Parathyroid adenoma (tissue), 2 donors: ENCODE measurements at regions not wholly inside any gene's neighbourhood (a gene's known extent, or its start where the extent isn't known, plus 50 kb on each side); places are given as distances from the start of the nearest gene placed in this dataset.
A peak's percentile ranks its signal among the peaks of the same experiment; 100 is the strongest.

ENCODE experiments used
- H2AFZ ChIP-seq: fragments of 300-600 bp; sonication (generic); one replicate; pipeline ENCODE4 v1.7.0; 2017; ENCODE audit warnings: antibody characterized with exemption, mild to moderate bottlenecking
- H3K27ac ChIP-seq: fragments of 300-600 bp; sonication (generic); one replicate; pipeline ENCODE4 v1.7.0; 2017
- H3K27me3 ChIP-seq: fragments of 300-600 bp; sonication (generic); one replicate; pipeline ENCODE4 v1.7.0; 2017; ENCODE audit warnings: low read length; ENCODE audit not compliant: control insufficient read depth, insufficient read depth
- H3K36me3 ChIP-seq: fragments of 300-600 bp; sonication (generic); one replicate; pipeline ENCODE4 v1.7.0; 2017; ENCODE audit warnings: low read length; ENCODE audit not compliant: control insufficient read depth, insufficient read depth
- H3K4me1 ChIP-seq: fragments of 300-600 bp; sonication (generic); one replicate; pipeline ENCODE4 v1.7.0; 2017; ENCODE audit warnings: control low read depth
- H3K4me2 ChIP-seq: fragments of 300-600 bp; sonication (generic); one replicate; pipeline ENCODE4 v1.7.0; 2017; ENCODE audit warnings: low read length
- H3K4me3 ChIP-seq: fragments of 300-600 bp; sonication (generic); one replicate; pipeline ENCODE4 v1.7.0; 2017; ENCODE audit warnings: low read depth, low read length
- H3K79me2 ChIP-seq: fragments of 300-600 bp; sonication (generic); one replicate; pipeline ENCODE4 v1.7.0; 2017; ENCODE audit warnings: control low read depth
- H3K9ac ChIP-seq: fragments of 300-600 bp; sonication (generic); one replicate; pipeline ENCODE4 v1.7.0; 2017; ENCODE audit warnings: mild to moderate bottlenecking
- H3K9me3 ChIP-seq: fragments of 300-600 bp; sonication (generic); one replicate; pipeline ENCODE4 v1.7.0; 2017; ENCODE audit warnings: low read length; ENCODE audit not compliant: control insufficient read depth
- TF ChIP-seq, protein P1 (sequence below): fragments of 300-600 bp; sonication (generic); IDR thresholded peaks from one replicate; pipeline ENCODE4 v1.7.0; 2017; ENCODE audit warnings: antibody characterized with exemption, mild to moderate bottlenecking
- donor health status: primary hyperparathyroidism.

GRCh38 chr5:155943516-155944407, 383.2 kb upstream of the SGCD start:
- no peak overlapping the region for H3K4me2 ChIP-seq
- H3K9me3 ChIP-seq, result no peaks in the 10 kb centered on the region
- H3K4me3 ChIP-seq, result no peak overlapping the region
- H3K4me1 ChIP-seq, result no peaks in the 10 kb centered on the region
- H3K27me3 ChIP-seq, result no peaks in the 10 kb centered on the region
- TF ChIP-seq, protein P1, sequence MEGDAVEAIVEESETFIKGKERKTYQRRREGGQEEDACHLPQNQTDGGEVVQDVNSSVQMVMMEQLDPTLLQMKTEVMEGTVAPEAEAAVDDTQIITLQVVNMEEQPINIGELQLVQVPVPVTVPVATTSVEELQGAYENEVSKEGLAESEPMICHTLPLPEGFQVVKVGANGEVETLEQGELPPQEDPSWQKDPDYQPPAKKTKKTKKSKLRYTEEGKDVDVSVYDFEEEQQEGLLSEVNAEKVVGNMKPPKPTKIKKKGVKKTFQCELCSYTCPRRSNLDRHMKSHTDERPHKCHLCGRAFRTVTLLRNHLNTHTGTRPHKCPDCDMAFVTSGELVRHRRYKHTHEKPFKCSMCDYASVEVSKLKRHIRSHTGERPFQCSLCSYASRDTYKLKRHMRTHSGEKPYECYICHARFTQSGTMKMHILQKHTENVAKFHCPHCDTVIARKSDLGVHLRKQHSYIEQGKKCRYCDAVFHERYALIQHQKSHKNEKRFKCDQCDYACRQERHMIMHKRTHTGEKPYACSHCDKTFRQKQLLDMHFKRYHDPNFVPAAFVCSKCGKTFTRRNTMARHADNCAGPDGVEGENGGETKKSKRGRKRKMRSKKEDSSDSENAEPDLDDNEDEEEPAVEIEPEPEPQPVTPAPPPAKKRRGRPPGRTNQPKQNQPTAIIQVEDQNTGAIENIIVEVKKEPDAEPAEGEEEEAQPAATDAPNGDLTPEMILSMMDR, result peak; percentile 78
- peaks cover 13% of the 10 kb centered on the region for H3K79me2 ChIP-seq
- no peak overlapping the region for H2AFZ ChIP-seq
- H3K36me3 ChIP-seq, result no peaks in the 10 kb centered on the region
- no peak overlapping the region for H3K27ac ChIP-seq
- no peak overlapping the region for H3K9ac ChIP-seq

DNA sequence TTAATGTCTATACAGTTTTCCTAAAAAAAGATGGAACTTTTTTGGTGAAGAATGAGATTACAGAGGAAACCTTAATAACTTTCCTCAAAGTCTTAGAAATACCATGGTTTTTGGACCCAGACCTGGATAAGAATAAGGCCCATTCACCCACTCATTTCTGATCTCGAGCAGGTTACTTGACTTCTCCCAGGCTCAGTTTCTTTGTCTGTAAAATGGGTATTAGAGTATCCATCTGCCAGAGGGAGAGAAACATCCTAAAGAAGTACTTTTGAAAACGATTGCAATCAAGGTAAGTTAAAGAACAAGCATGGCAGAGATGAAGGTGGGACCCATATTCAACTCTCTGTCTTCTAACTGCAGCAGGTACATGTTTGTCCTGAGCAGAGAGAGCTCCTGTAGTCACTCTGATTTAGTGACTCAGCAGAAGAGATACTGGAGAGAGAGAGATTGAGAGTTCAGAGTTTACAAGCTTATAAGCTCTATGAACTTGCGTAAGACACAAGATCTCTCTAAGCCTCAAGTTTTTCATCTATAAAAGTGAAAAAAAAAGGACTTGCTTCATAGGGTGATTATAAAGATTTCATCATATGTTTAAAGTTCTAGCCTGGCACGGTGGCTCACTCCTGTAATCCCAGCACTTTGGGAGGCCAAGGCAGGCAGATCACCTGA, 379.4 kb upstream of the SGCD start:
- no peak overlapping the region for H3K27ac ChIP-seq
- H3K36me3 ChIP-seq, result no peaks in the 10 kb centered on the region
- H2AFZ ChIP-seq, result no peak overlapping the region
- no peaks in the 10 kb centered on the region for H3K9me3 ChIP-seq
- no peak overlapping the region for H3K9ac ChIP-seq
- TF ChIP-seq, protein P1, result no peak
- H3K4me2 ChIP-seq, result no peak overlapping the region
- peaks cover 5% of the 10 kb centered on the region for H3K4me1 ChIP-seq
- H3K27me3 ChIP-seq, result no peaks in the 10 kb centered on the region
- peaks cover 16% of the 10 kb centered on the region for H3K79me2 ChIP-seq
- no peak overlapping the region for H3K4me3 ChIP-seq

- Histone ChIP-seq H3K27ac (no peak overlapping the region), H3K4me1 (peaks cover 8% of the 10 kb centered on the region), H2AFZ (no peak overlapping the region), H3K9ac (no peak overlapping the region), H3K4me3 (no peak overlapping the region), H3K4me2 (no peak overlapping the region), H3K36me3 (no peaks in the 10 kb centered on the region), H3K27me3 (no peaks in the 10 kb centered on the region), H3K79me2 (peaks cover 16% of the 10 kb centered on the region), H3K9me3 (no peaks in the 10 kb centered on the region)
- TF ChIP-seq, protein P1, result no peak
These were observed 378.4 kb upstream of the SGCD start for GRCh38 chr5:155948576-155948975.

DNA sequence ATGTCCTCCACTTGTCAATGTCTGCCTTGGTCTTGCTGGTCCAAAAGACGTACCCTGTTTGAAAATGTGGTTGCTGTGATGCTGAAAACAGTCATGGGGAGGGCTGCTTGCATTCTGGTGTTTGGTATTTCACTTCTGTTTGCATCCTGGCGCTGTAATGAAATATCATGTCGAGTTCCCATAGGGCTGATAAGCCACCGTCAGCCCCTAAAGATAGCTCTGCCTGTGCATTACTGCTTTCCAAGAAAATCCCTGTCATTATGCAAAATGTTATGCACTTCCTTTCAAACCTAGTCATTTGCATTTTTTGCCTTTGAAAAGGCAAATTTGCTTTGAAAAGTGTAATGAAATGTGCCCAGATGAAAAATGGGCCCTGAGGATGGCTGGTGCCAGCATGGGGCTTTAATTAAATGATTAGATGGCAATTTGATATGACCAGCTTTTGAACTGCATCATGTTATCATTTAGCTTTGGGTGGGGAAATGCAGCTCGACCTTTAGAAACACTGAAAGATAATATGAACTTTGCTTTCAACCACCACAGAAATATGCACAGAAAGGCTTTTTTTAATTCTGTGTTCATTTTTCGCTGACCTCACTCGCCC, 374.4 kb upstream of the SGCD start:
- Histone ChIP-seq H3K9me3 (no peaks in the 10 kb centered on the region), H3K27me3 (no peaks in the 10 kb centered on the region), H3K4me2 (no peak overlapping the region), H3K79me2 (peaks cover 16% of the 10 kb centered on the region), H3K4me1 (peaks cover 8% of the 10 kb centered on the region), H3K4me3 (no peak overlapping the region), H3K36me3 (no peaks in the 10 kb centered on the region), H3K9ac (no peak overlapping the region), H2AFZ (no peak overlapping the region), H3K27ac (no peak overlapping the region)
- TF ChIP-seq, protein P1, result no peak
